ENCODE measurements at regions not wholly inside any gene's neighbourhood (a gene's known extent, or its start where the extent isn't known, plus 50 kb on each side); places are given as distances from the start of the nearest gene placed in this dataset.

DNA sequence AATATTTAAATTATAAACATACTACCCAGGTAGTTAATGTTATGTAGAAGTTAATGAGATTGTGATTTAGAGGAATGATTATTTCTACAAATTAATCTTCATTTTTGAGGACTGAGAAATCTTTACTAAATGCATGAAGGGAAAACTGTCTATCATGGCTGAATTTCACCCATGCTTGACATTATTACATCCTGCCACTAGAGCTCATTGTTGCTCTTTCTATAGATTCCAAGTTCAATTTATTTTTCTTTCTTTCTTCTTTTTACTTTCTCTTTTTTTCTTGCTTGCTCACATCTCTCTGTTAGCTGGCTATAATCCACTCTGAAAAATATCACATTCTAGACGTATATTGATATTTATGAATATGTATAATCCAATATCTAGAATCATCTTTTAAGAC lies 505.0 kb upstream of the KLHL1 start:
- no peaks in the 10 kb centered on the region for H3K9me3 ChIP-seq (ENCODE audit: control insufficient read depth, insufficient read depth, low read length)
- H3K9ac ChIP-seq (ENCODE audit: low read depth, low read length): no peak overlapping the region

DNA sequence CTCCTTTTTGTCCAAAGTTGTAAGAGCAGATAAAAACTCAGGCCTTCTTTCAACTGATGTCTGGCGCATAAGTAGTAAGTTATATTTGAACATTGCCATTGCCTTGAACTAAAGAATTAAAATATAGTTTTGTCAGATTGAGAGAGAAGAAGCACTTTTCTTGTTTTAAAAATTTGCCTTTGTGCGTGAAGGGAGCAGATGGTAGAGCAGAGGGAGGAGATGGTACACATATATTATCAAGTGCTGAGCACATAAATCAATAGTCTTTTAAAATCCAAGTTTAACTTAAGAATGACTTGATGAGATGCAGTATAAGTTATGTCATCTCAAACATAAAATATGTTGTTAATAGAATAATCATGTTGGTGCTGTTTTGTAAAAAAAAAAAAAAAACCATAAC lies 504.6 kb upstream of the KLHL1 start:
- Histone ChIP-seq H3K27ac (ENCODE audit: low read depth, low read length) (no peak overlapping the region), H3K9ac (ENCODE audit: low read depth, low read length) (no peak overlapping the region), H3K27me3 (ENCODE audit: control insufficient read depth, insufficient read depth, low read length) (no peaks in the 10 kb centered on the region), H3K4me1 (ENCODE audit: control insufficient read depth, insufficient read depth, low read length) (no peaks in the 10 kb centered on the region), H3K4me3 (ENCODE audit: low read depth, low read length) (no peak overlapping the region), H3K36me3 (ENCODE audit: control insufficient read depth, insufficient read depth, low read length) (no peaks in the 10 kb centered on the region), H3K9me3 (ENCODE audit: control insufficient read depth, insufficient read depth, low read length) (no peaks in the 10 kb centered on the region)

More for the DNA sequence above, 505.0 kb upstream of the KLHL1 start:
- Histone ChIP-seq H3K27me3 (ENCODE audit: control insufficient read depth, insufficient read depth, low read length) (no peaks in the 10 kb centered on the region), H3K4me1 (ENCODE audit: control insufficient read depth, insufficient read depth, low read length) (no peaks in the 10 kb centered on the region), H3K36me3 (ENCODE audit: control insufficient read depth, insufficient read depth, low read length) (no peaks in the 10 kb centered on the region), H3K27ac (ENCODE audit: low read depth, low read length) (no peak overlapping the region), H3K4me3 (ENCODE audit: low read depth, low read length) (no peak overlapping the region)

DNA sequence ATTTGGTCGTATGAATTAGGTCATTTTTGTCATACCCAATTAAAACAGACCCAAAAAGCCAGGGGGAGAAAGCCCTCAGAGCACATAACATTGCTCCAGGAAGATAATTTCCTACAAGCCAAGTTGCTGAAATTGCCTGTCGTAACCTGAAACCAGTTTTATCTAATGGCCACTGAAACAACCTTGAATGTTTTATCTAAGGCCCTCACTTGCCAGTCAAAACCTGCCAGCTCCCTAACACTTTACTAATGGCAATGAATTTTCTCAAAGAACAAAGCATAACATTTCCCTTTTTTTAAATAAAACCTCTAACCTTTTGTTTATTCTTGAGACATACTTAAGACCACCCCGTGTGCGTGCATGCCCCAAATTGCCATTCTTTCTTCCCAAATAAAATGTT lies 496.2 kb upstream of the KLHL1 start:
- no peaks in the 10 kb centered on the region for H3K27me3 ChIP-seq (ENCODE audit: control insufficient read depth, insufficient read depth, low read length)
- no peaks in the 10 kb centered on the region for H3K9me3 ChIP-seq (ENCODE audit: control insufficient read depth, insufficient read depth, low read length)
- peaks cover 14% of the 10 kb centered on the region for H3K4me1 ChIP-seq (ENCODE audit: control insufficient read depth, insufficient read depth, low read length)
- H3K27ac ChIP-seq (ENCODE audit: low read depth, low read length): no peak overlapping the region
- no peak overlapping the region for H3K4me3 ChIP-seq (ENCODE audit: low read depth, low read length)
- no peak overlapping the region for H3K9ac ChIP-seq (ENCODE audit: low read depth, low read length)
- H3K36me3 ChIP-seq (ENCODE audit: control insufficient read depth, insufficient read depth, low read length): no peaks in the 10 kb centered on the region

DNA sequence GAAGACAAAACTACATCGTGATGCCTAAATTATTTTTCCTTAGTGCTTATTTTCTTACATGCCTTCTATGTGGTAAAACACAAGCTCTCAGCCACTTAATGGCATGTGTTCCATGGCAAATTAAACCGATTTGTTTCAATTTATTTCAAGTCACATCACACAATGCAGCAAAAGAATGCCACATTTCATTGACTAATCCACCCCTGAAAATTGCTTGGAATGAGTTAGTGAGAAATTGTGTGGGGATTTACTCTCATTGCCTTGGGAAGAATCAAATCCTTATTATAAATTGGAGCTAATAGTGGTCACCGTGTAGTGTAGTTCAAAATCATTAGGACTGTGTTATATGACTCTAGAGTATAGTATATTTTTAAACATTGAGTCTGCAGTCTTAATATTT lies 485.5 kb upstream of the KLHL1 start:
- Histone ChIP-seq H3K4me1 (ENCODE audit: control insufficient read depth, insufficient read depth, low read length) (no peaks in the 10 kb centered on the region), H3K4me3 (ENCODE audit: low read depth, low read length) (no peak overlapping the region), H3K27me3 (ENCODE audit: control insufficient read depth, insufficient read depth, low read length) (no peaks in the 10 kb centered on the region), H3K9ac (ENCODE audit: low read depth, low read length) (no peak overlapping the region), H3K9me3 (ENCODE audit: control insufficient read depth, insufficient read depth, low read length) (no peaks in the 10 kb centered on the region), H3K36me3 (ENCODE audit: control insufficient read depth, insufficient read depth, low read length) (no peaks in the 10 kb centered on the region), H3K27ac (ENCODE audit: low read depth, low read length) (no peak overlapping the region)

DNA sequence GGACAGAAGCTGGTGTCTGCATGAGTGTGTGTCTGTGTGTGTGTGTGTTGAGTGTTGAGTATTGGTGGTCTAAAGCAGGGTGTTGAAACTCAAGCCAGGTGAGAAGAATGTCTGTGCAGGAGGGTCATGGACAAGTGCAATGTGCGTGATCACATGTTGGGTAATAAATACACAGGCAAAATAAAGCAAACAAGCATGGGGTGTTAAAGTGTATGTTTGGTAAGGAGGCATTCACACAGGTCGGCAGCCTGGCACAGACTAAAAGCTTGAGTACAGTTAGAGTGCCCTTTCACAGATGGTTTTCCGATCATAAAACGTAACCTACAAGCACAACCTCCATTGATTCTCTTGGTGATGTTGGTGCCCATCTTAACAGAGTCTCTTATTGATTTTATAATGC lies 476.9 kb upstream of the KLHL1 start:
- Histone ChIP-seq H3K9ac (ENCODE audit: low read depth, low read length) (no peak overlapping the region), H3K27me3 (ENCODE audit: control insufficient read depth, insufficient read depth, low read length) (no peaks in the 10 kb centered on the region), H3K36me3 (ENCODE audit: control insufficient read depth, insufficient read depth, low read length) (no peaks in the 10 kb centered on the region), H3K4me3 (ENCODE audit: low read depth, low read length) (no peak overlapping the region), H3K4me1 (ENCODE audit: control insufficient read depth, insufficient read depth, low read length) (no peaks in the 10 kb centered on the region), H3K27ac (ENCODE audit: low read depth, low read length) (no peak overlapping the region), H3K9me3 (ENCODE audit: control insufficient read depth, insufficient read depth, low read length) (no peaks in the 10 kb centered on the region)

DNA sequence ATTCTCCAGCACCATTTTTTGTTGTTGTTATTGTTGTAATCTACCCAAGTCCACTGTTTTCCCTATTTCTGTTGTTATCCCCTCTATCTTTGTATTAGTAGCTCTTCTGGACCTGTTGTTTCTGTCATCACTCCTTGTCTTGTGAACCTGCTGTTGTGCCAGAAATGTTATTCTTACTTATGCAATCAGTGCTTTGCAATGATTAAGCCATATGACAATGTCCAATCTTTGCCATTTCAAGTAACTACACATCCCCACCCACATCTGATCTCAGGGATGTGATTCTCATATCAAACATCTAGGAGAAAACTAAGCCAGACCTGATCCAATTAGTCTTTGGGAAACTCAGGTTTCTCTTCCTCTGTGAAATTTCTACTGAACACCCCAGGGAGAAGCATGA lies 472.6 kb upstream of the KLHL1 start:
- H3K27ac ChIP-seq (ENCODE audit: low read depth, low read length): no peak overlapping the region
- no peaks in the 10 kb centered on the region for H3K36me3 ChIP-seq (ENCODE audit: control insufficient read depth, insufficient read depth, low read length)

DNA sequence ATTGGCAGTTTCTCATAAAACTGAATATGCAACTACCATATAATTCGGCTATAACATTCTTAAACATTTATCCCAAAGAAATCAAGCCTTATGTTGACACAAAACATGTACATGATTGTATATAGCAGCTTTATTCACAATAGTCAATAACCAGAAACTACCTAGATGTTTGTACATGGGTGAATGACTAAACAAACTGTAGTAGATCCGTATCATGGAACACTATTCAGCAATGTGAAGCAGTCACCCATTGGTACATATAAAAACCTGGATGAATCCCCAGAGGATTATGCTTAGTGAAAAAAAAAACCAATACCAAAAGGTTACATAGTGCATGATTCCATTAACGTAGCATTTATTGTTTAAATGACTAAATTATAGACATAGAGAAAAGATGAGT lies 471.7 kb upstream of the KLHL1 start:
- Histone ChIP-seq H3K27me3 (ENCODE audit: control insufficient read depth, insufficient read depth, low read length) (no peaks in the 10 kb centered on the region), H3K9me3 (ENCODE audit: control insufficient read depth, insufficient read depth, low read length) (no peaks in the 10 kb centered on the region), H3K4me1 (ENCODE audit: control insufficient read depth, insufficient read depth, low read length) (no peaks in the 10 kb centered on the region), H3K4me3 (ENCODE audit: low read depth, low read length) (no peak overlapping the region), H3K36me3 (ENCODE audit: control insufficient read depth, insufficient read depth, low read length) (no peaks in the 10 kb centered on the region), H3K27ac (ENCODE audit: low read depth, low read length) (no peak overlapping the region), H3K9ac (ENCODE audit: low read depth, low read length) (no peak overlapping the region)

More for the DNA sequence above, 472.6 kb upstream of the KLHL1 start:
- Histone ChIP-seq H3K4me3 (ENCODE audit: low read depth, low read length) (no peak overlapping the region), H3K9me3 (ENCODE audit: control insufficient read depth, insufficient read depth, low read length) (no peaks in the 10 kb centered on the region), H3K9ac (ENCODE audit: low read depth, low read length) (no peak overlapping the region), H3K27me3 (ENCODE audit: control insufficient read depth, insufficient read depth, low read length) (no peaks in the 10 kb centered on the region), H3K4me1 (ENCODE audit: control insufficient read depth, insufficient read depth, low read length) (no peaks in the 10 kb centered on the region)

DNA sequence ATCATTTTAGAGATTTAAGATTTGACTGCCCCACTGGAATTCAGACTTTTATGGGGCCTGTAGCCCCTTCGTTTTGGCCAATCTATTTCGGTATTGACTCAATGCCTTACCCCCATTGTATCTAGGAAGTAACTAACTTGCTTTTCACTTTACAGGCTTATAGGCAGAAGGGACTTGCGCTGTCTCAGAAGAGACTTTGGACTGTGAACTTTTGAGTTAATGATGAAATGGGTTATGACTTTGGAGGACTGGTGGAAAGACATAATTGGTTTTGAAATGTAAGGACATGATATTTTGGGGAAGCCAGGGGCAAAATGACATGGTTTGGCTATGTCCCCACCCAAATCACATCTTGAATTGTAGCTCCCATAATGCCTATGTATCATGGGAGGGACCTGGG lies 463.0 kb upstream of the KLHL1 start:
- Histone ChIP-seq H3K9me3 (ENCODE audit: control insufficient read depth, insufficient read depth, low read length) (no peaks in the 10 kb centered on the region), H3K4me3 (ENCODE audit: low read depth, low read length) (no peak overlapping the region), H3K4me1 (ENCODE audit: control insufficient read depth, insufficient read depth, low read length) (no peaks in the 10 kb centered on the region), H3K9ac (ENCODE audit: low read depth, low read length) (no peak overlapping the region), H3K36me3 (ENCODE audit: control insufficient read depth, insufficient read depth, low read length) (no peaks in the 10 kb centered on the region), H3K27ac (ENCODE audit: low read depth, low read length) (no peak overlapping the region), H3K27me3 (ENCODE audit: control insufficient read depth, insufficient read depth, low read length) (no peaks in the 10 kb centered on the region)

DNA sequence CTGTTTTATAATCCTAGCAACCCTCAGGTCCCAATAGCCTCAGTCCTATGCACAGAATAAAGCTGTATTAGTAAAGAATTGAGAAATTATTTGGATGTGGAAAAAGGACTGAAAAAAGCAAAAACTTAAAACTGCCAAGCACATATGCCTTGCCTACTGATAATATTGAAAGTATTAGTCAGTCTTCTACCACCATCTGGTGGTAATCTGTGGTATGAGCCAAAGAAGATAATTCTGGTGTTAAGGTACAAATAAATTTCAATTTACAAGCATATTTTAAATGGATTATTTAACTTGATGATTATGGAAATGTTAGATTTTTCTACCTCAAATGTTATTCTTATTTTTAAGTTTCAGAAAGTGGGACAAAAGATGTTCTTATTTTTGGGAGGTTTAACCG lies 460.3 kb upstream of the KLHL1 start:
- no peak overlapping the region for H3K9ac ChIP-seq (ENCODE audit: low read depth, low read length)
- H3K27me3 ChIP-seq (ENCODE audit: control insufficient read depth, insufficient read depth, low read length): no peaks in the 10 kb centered on the region
- H3K36me3 ChIP-seq (ENCODE audit: control insufficient read depth, insufficient read depth, low read length): no peaks in the 10 kb centered on the region
- H3K9me3 ChIP-seq (ENCODE audit: control insufficient read depth, insufficient read depth, low read length): no peaks in the 10 kb centered on the region
- H3K27ac ChIP-seq (ENCODE audit: low read depth, low read length): no peak overlapping the region
- H3K4me1 ChIP-seq (ENCODE audit: control insufficient read depth, insufficient read depth, low read length): no peaks in the 10 kb centered on the region
- no peak overlapping the region for H3K4me3 ChIP-seq (ENCODE audit: low read depth, low read length)

DNA sequence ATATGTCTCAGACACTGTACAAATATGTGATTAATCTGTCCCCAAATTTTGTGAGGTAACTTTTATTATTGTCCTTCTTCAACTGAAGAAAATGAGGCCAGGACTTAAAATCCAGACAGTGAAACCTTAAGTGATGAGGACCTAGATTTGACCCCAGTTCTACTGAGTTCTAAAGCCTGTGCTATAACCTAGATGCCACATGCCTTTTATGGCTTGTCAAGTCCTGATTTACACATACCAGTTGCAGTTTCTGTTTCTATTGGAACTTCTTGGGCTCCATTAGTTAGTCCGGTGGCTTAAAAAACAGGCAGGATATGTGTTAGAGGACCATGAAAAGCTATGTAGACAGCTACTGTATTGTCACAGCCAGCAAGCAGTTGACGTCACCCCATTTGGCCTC lies 436.5 kb upstream of the KLHL1 start:
- Histone ChIP-seq H3K27me3 (ENCODE audit: control insufficient read depth, insufficient read depth, low read length) (no peaks in the 10 kb centered on the region), H3K27ac (ENCODE audit: low read depth, low read length) (no peak overlapping the region), H3K9me3 (ENCODE audit: control insufficient read depth, insufficient read depth, low read length) (no peaks in the 10 kb centered on the region), H3K36me3 (ENCODE audit: control insufficient read depth, insufficient read depth, low read length) (no peaks in the 10 kb centered on the region), H3K4me1 (ENCODE audit: control insufficient read depth, insufficient read depth, low read length) (no peaks in the 10 kb centered on the region), H3K9ac (ENCODE audit: low read depth, low read length) (no peak overlapping the region), H3K4me3 (ENCODE audit: low read depth, low read length) (no peak overlapping the region)

DNA sequence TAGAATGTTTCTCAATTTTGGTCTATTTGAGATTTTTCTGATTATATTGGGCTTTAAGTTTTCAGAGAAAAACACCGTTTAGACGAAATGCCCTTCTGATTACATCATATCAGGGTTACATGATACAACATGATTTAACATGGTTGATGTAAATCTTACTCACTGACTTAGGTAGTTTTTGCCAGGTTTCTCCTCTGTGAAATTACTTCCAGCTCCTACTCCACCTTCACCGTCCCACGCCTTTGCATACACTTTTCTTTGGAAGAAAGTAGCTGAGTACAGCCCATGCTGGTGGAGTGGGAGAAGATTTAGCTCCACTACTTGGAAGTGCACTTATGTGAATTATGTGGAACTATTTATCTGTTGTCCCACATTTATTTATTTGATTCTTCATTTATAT lies 433.2 kb upstream of the KLHL1 start:
- Histone ChIP-seq H3K27me3 (ENCODE audit: control insufficient read depth, insufficient read depth, low read length) (no peaks in the 10 kb centered on the region), H3K4me1 (ENCODE audit: control insufficient read depth, insufficient read depth, low read length) (no peaks in the 10 kb centered on the region), H3K9ac (ENCODE audit: low read depth, low read length) (no peak overlapping the region), H3K4me3 (ENCODE audit: low read depth, low read length) (no peak overlapping the region), H3K36me3 (ENCODE audit: control insufficient read depth, insufficient read depth, low read length) (no peaks in the 10 kb centered on the region), H3K27ac (ENCODE audit: low read depth, low read length) (no peak overlapping the region), H3K9me3 (ENCODE audit: control insufficient read depth, insufficient read depth, low read length) (no peaks in the 10 kb centered on the region)

DNA sequence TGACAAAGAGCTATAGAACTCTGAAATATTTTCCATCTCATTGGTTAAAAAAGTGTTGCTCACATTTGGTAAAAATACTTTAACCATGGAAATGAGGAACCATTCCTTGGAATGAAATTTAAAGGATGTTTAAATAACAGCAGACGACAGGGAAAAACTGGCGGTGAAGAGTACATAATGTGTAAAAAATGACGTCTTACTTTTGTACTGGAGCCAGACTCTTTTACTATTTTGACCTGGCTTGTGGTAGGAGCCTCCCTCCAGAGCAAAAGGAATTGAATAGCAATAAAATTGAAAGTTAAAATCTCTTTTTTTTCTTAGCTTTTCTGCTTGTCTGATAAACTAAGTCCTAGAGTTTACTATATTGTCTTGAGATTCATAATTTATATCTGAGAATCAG lies 426.2 kb upstream of the KLHL1 start:
- H3K9ac ChIP-seq (ENCODE audit: low read depth, low read length): no peak overlapping the region
- no peak overlapping the region for H3K27ac ChIP-seq (ENCODE audit: low read depth, low read length)
- H3K4me1 ChIP-seq (ENCODE audit: control insufficient read depth, insufficient read depth, low read length): peaks cover 12% of the 10 kb centered on the region
- H3K9me3 ChIP-seq (ENCODE audit: control insufficient read depth, insufficient read depth, low read length): no peaks in the 10 kb centered on the region
- H3K36me3 ChIP-seq (ENCODE audit: control insufficient read depth, insufficient read depth, low read length): no peaks in the 10 kb centered on the region
- H3K27me3 ChIP-seq (ENCODE audit: control insufficient read depth, insufficient read depth, low read length): no peaks in the 10 kb centered on the region
- no peak overlapping the region for H3K4me3 ChIP-seq (ENCODE audit: low read depth, low read length)
